Testis (tissue), 2 donors: ENCODE measurements at regions not wholly inside any gene's neighbourhood (a gene's known extent, or its start where the extent isn't known, plus 50 kb on each side); places are given as distances from the start of the nearest gene placed in this dataset.

Experiments used
- POLR2A ChIP-seq: fragments of 450-650 bp; IDR thresholded peaks from one replicate; pipeline ENCODE4 v1.6.1; 2017; ENCODE audit warnings: antibody characterized with exemption, mild to moderate bottlenecking, moderate library complexity
- TF ChIP-seq, protein P1 (sequence below), 3 experiments: fragments of 450-650 bp in 2 of 3; fragments of 200-600 bp in 1 of 3; sonication (generic) in 1 of 3; IDR thresholded peaks; one replicate each; pipeline ENCODE4 v1.5.1; 2016 to 2019; ENCODE audit warnings: antibody characterized with exemption in 3 of 3, mild to moderate bottlenecking in 2 of 3, moderate library complexity in 1 of 3

DNA sequence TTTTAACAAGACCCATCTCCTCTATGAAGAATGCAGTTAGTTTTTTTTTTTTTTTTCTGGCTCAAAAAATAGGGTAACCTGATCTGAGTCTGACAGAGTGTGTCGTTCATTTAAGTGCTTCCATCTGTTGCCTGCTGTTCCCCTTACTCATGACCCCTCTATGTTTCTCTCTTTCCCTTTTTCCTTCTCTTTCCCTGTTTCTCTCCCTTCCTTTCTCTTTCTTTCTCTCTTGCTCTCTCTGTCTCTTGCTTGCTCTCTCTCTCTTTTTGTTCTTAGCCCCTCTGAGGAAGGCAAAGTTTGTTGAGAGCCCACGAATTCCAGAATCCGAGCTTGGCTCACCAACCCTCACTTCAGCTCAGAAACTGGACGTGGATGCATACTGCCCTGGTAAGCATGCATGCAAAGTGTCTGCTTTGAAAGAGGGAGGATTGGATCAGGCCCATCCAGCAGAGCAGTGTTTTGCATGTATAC is 185.0 kb downstream of the TANC2 start:
- TF ChIP-seq POLR2A = no peak
- TF ChIP-seq, protein P1, sequence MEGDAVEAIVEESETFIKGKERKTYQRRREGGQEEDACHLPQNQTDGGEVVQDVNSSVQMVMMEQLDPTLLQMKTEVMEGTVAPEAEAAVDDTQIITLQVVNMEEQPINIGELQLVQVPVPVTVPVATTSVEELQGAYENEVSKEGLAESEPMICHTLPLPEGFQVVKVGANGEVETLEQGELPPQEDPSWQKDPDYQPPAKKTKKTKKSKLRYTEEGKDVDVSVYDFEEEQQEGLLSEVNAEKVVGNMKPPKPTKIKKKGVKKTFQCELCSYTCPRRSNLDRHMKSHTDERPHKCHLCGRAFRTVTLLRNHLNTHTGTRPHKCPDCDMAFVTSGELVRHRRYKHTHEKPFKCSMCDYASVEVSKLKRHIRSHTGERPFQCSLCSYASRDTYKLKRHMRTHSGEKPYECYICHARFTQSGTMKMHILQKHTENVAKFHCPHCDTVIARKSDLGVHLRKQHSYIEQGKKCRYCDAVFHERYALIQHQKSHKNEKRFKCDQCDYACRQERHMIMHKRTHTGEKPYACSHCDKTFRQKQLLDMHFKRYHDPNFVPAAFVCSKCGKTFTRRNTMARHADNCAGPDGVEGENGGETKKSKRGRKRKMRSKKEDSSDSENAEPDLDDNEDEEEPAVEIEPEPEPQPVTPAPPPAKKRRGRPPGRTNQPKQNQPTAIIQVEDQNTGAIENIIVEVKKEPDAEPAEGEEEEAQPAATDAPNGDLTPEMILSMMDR (IDR thresholded peaks at IDR 0.05) = no peak
